ENCODE measurements at regions not wholly inside any gene's neighbourhood (a gene's known extent, or its start where the extent isn't known, plus 50 kb on each side); places are given as distances from the start of the nearest gene placed in this dataset.

DNA sequence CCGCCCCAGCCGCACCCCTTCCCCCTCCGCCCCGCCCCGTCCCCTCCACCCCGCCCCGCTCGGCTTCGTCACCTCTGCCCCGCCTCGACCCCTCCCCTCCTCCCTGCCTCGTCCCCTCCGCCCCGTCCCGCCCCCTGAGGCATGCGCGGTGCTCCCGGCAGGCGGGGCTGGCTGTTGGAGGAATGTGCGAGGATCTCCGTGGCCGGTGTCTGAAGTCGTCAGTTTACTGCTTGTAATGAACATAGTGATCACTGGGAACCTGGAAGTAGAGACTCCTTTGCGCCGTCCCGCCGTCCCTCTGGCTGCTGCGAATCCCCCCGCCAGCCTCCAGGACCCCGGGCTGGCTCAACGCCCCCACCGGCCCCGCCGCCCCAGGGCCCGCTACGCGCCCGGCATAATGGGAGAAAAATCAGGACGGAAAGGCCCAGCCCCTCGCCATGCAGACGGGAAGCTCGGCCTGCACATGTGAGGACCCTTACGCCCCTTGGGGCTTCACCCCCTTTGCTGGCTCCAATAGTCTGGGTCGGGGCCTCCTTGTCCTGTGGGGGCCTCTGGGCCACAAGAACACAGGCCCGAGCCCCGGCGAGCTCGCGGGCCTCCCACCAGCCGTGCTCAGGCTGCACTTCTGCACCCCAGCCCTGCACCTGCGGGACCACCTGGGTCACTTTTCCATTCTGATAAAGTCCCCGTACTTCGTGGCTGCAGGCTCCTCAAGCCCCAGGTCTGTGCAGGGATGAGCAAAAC, 743.1 kb downstream of the KCNJ18 start:
- TF ChIP-seq, protein P1, sequence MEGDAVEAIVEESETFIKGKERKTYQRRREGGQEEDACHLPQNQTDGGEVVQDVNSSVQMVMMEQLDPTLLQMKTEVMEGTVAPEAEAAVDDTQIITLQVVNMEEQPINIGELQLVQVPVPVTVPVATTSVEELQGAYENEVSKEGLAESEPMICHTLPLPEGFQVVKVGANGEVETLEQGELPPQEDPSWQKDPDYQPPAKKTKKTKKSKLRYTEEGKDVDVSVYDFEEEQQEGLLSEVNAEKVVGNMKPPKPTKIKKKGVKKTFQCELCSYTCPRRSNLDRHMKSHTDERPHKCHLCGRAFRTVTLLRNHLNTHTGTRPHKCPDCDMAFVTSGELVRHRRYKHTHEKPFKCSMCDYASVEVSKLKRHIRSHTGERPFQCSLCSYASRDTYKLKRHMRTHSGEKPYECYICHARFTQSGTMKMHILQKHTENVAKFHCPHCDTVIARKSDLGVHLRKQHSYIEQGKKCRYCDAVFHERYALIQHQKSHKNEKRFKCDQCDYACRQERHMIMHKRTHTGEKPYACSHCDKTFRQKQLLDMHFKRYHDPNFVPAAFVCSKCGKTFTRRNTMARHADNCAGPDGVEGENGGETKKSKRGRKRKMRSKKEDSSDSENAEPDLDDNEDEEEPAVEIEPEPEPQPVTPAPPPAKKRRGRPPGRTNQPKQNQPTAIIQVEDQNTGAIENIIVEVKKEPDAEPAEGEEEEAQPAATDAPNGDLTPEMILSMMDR (IDR thresholded peaks at IDR 0.05 in 4 of 5, conservative IDR thresholded peaks at IDR 0.05 in 1 of 5), result no peak
- no peak for TF ChIP-seq POLR2A (IDR thresholded peaks at IDR 0.05)
